MM.1S (cell line): ENCODE measurements at regions not wholly inside any gene's neighbourhood (a gene's known extent, or its start where the extent isn't known, plus 50 kb on each side); places are given as distances from the start of the nearest gene placed in this dataset.

Source experiments
- DNase-seq: peaks from one replicate; pipeline ENCODE4 v3.0.0-alpha.2; 2015
- H2AFZ ChIP-seq: fragments of 300-600 bp; sonication (generic); 2 replicates; pipeline ENCODE4 v1.6.0; 2016; ENCODE audit warnings: antibody characterized with exemption, low read length
- H3F3A ChIP-seq: fragments of 300-600 bp; sonication (generic); 2 replicates; pipeline ENCODE4 v1.6.1; 2016; ENCODE audit warnings: mild to moderate bottlenecking, antibody characterized with exemption, low read length, moderate library complexity, mixed read lengths; ENCODE audit not compliant: insufficient read depth
- H3K27ac ChIP-seq: fragments of 300-600 bp; sonication (generic); 2 replicates; pipeline ENCODE4 v1.5.1; 2016; ENCODE audit warnings: mild to moderate bottlenecking, low read length
- H3K27me3 ChIP-seq: fragments of 300-600 bp; sonication (generic); replicated peaks from 2 replicates; pipeline ENCODE4 v1.6.0; 2016; ENCODE audit warnings: low read length; ENCODE audit not compliant: insufficient read depth
- H3K36me3 ChIP-seq: fragments of 300-600 bp; sonication (generic); replicated peaks from 2 replicates; pipeline ENCODE4 v1.6.1; 2016; ENCODE audit warnings: mild to moderate bottlenecking, low read length, mixed read lengths; ENCODE audit not compliant: insufficient read depth
- H3K4me1 ChIP-seq: fragments of 300-600 bp; sonication (generic); 2 replicates; pipeline ENCODE4 v1.6.1; 2016; ENCODE audit warnings: low read length, mixed read lengths
- H3K4me2 ChIP-seq: fragments of 300-600 bp; sonication (generic); 2 replicates; pipeline ENCODE4 v1.6.0; 2016; ENCODE audit warnings: low read depth, low read length
- H3K4me3 ChIP-seq: fragments of 300-600 bp; sonication (generic); 2 replicates; pipeline ENCODE4 v1.5.1; 2016; ENCODE audit warnings: low read length, mixed read lengths
- H3K79me2 ChIP-seq: fragments of 300-600 bp; sonication (generic); 2 replicates; pipeline ENCODE4 v1.6.1; 2016; ENCODE audit warnings: mixed run types, low read length, mixed read lengths
- H3K9ac ChIP-seq: fragments of 300-600 bp; sonication (generic); 2 replicates; pipeline ENCODE4 v1.6.1; 2016; ENCODE audit warnings: low read length, mixed read lengths
- H3K9me2 ChIP-seq: fragments of 300-600 bp; sonication (generic); replicated peaks from 2 replicates; pipeline ENCODE4 v1.6.1; 2016; ENCODE audit warnings: mild to moderate bottlenecking, low read length, mixed read lengths; ENCODE audit not compliant: insufficient read depth
- H3K9me3 ChIP-seq: fragments of 300-600 bp; sonication (generic); replicated peaks from 2 replicates; pipeline ENCODE4 v1.6.1; 2016; ENCODE audit warnings: mild to moderate bottlenecking, low read length, mixed read lengths; ENCODE audit not compliant: insufficient read depth
- H4K20me1 ChIP-seq: fragments of 300-600 bp; sonication (generic); 2 replicates; pipeline ENCODE4 v1.6.1; 2016; ENCODE audit warnings: mild to moderate bottlenecking, low read length, moderate library complexity, mixed read lengths; ENCODE audit not compliant: insufficient read depth
- EZH2 ChIP-seq: fragments of 300-600 bp; sonication (generic); optimal IDR thresholded peaks from 2 replicates; pipeline ENCODE3; 2017; ENCODE audit warnings: low read depth, mild to moderate bottlenecking, antibody characterized with exemption, low read length, mixed read lengths
- EZH2phosphoT487 ChIP-seq: fragments of 300-600 bp; sonication (generic); IDR thresholded peaks from 2 replicates; pipeline ENCODE4 v1.6.1; 2018; ENCODE audit warnings: antibody characterized with exemption, low read length
- TF ChIP-seq, protein P1 (sequence below): fragments of 300-600 bp; sonication (generic); IDR thresholded peaks from 2 replicates; pipeline ENCODE4 v1.5.1; 2016; ENCODE audit warnings: antibody characterized with exemption, low read length, mixed read lengths

DNA sequence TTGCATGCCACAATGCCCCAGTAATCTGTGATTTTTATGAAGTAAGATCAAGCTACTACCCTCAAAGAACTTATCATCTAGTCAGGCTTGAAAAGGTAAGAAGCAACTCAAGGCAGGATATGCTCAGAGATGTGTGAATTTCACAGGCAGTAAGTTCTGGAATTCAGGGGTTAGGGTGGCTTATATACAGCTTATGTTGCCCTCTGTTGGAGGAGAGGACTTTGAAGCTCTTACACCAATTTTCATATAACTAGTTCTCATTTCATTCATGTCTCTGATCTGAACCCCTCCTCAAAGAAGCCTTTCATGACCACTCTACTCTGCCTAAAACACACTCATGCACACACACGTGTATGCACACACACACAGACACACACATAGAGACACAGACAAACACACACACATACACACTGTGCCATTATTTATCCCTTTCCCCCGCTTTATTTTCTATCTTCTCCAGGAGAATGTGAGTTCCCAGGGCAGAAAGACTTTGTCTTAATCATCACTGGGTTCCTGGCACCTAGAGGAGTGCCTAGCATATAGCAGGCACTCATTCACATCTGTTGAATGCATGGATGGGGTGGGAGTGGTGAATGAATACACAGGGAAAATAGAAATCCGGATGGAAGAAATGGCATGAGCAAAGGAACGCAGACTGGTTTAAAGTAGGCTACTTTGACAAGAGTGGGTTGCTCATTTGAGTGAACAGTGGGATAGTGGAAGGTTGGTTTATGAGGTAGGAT is 220.7 kb upstream of the ZBED5 start:
- H3K9me3 ChIP-seq: no peaks in the 10 kb centered on the region
- H3K9ac ChIP-seq: no peak overlapping the region
- H3K4me1 ChIP-seq: no peaks in the 10 kb centered on the region; the same call in 1 of the 2 replicates
- H2AFZ ChIP-seq: no peak overlapping the region
- no peak overlapping the region for H3K4me3 ChIP-seq
- H3K36me3 ChIP-seq: no peaks in the 10 kb centered on the region
- no peaks in the 10 kb centered on the region for H3K9me2 ChIP-seq
- no peak overlapping the region for H3K4me2 ChIP-seq
- TF ChIP-seq EZH2 (no peak), EZH2phosphoT487 (no peak)
- TF ChIP-seq, protein P1, sequence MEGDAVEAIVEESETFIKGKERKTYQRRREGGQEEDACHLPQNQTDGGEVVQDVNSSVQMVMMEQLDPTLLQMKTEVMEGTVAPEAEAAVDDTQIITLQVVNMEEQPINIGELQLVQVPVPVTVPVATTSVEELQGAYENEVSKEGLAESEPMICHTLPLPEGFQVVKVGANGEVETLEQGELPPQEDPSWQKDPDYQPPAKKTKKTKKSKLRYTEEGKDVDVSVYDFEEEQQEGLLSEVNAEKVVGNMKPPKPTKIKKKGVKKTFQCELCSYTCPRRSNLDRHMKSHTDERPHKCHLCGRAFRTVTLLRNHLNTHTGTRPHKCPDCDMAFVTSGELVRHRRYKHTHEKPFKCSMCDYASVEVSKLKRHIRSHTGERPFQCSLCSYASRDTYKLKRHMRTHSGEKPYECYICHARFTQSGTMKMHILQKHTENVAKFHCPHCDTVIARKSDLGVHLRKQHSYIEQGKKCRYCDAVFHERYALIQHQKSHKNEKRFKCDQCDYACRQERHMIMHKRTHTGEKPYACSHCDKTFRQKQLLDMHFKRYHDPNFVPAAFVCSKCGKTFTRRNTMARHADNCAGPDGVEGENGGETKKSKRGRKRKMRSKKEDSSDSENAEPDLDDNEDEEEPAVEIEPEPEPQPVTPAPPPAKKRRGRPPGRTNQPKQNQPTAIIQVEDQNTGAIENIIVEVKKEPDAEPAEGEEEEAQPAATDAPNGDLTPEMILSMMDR: no peak
- no peaks in the 10 kb centered on the region for H4K20me1 ChIP-seq
- H3K27ac ChIP-seq: no peak overlapping the region
- H3K79me2 ChIP-seq: no peaks in the 10 kb centered on the region
- H3F3A ChIP-seq: no peaks in the 10 kb centered on the region
- DNase-seq: no peak
- no peaks in the 10 kb centered on the region for H3K27me3 ChIP-seq

- Histone ChIP-seq H3K79me2 (no peaks in the 10 kb centered on the region), H3K4me2 (no peak overlapping the region), H3K9me2 (no peaks in the 10 kb centered on the region), H3K4me1 (no peaks in the 10 kb centered on the region), H3K9ac (no peak overlapping the region), H3K9me3 (no peaks in the 10 kb centered on the region), H3K27me3 (no peaks in the 10 kb centered on the region), H4K20me1 (no peaks in the 10 kb centered on the region), H3K36me3 (no peaks in the 10 kb centered on the region), H2AFZ (no peak overlapping the region), H3K4me3 (no peak overlapping the region), H3K27ac (no peak overlapping the region), H3F3A (no peaks in the 10 kb centered on the region)
- DNase-seq: no peak
- TF ChIP-seq EZH2phosphoT487: no peak
- no peak for TF ChIP-seq EZH2
- TF ChIP-seq, protein P1: no peak
Observed at GRCh38 chr11:11077898-11078297, 220.0 kb upstream of the ZBED5 start.

- H3K9me2 ChIP-seq: no peaks in the 10 kb centered on the region
- H2AFZ ChIP-seq: no peak overlapping the region
- H3K9ac ChIP-seq: no peak overlapping the region
- no peak overlapping the region for H3K4me2 ChIP-seq
- H3F3A ChIP-seq: no peaks in the 10 kb centered on the region
- no peaks in the 10 kb centered on the region for H3K9me3 ChIP-seq
- DNase-seq: no peak
- no peak overlapping the region for H3K4me3 ChIP-seq
- H4K20me1 ChIP-seq: no peaks in the 10 kb centered on the region
- no peaks in the 10 kb centered on the region for H3K36me3 ChIP-seq
- no peaks in the 10 kb centered on the region for H3K79me2 ChIP-seq
- no peaks in the 10 kb centered on the region for H3K27me3 ChIP-seq
- no peak for TF ChIP-seq EZH2phosphoT487
- TF ChIP-seq EZH2: no peak
- no peaks in the 10 kb centered on the region for H3K4me1 ChIP-seq
- no peak overlapping the region for H3K27ac ChIP-seq
Observed at GRCh38 chr11:11076879-11077278, 219.0 kb upstream of the ZBED5 start.

GRCh38 chr11:11076276-11076675 is 218.4 kb upstream of the ZBED5 start:
- Histone ChIP-seq H3K36me3 (no peaks in the 10 kb centered on the region), H3K4me1 (no peaks in the 10 kb centered on the region), H2AFZ (no peak overlapping the region), H4K20me1 (no peaks in the 10 kb centered on the region), H3K9me2 (no peaks in the 10 kb centered on the region), H3K79me2 (no peaks in the 10 kb centered on the region), H3K4me2 (no peak overlapping the region), H3K27me3 (no peaks in the 10 kb centered on the region), H3K9me3 (no peaks in the 10 kb centered on the region), H3K9ac (no peak overlapping the region), H3F3A (no peaks in the 10 kb centered on the region), H3K27ac (no peak overlapping the region), H3K4me3 (no peak overlapping the region)
- no peak for DNase-seq
- no peak for TF ChIP-seq EZH2phosphoT487
- TF ChIP-seq, protein P1: no peak
- no peak for TF ChIP-seq EZH2
